CD8-positive, alpha-beta memory T cell (primary cell): ENCODE measurements at regions not wholly inside any gene's neighbourhood (a gene's known extent, or its start where the extent isn't known, plus 50 kb on each side); places are given as distances from the start of the nearest gene placed in this dataset.
"Not testable (repeated sequence)": the region's sequence is repeated elsewhere in the genome, so short reads cannot be mapped to it uniquely, and the experiment has no call there.

Source experiments
- CTCF ChIA-PET: fragments of 350-600 bp; sonication (Branson Sonifier 250); formaldehyde crosslinking; loops from one replicate; lab custom pipeline; 2021; ENCODE audit warnings: antibody characterized with exemption; lab: Charles Lee
- POLR2A ChIA-PET: fragments of 350-600 bp; sonication (Branson Sonifier 250); formaldehyde crosslinking; loops from one replicate; lab custom pipeline; 2021; ENCODE audit warnings: antibody characterized with exemption; lab: Charles Lee
- DNase-seq, 5 donors: peaks; one replicate each; pipeline versions ENCODE4 v3.0.0 to v3.0.0-alpha.2; 2020 to 2022; ENCODE audit warnings: mixed read lengths in 1 of 5
- H3K27ac ChIP-seq: one replicate; pipeline ENCODE4 v1.7.0; 2013; ENCODE audit warnings: low read depth, mild to moderate bottlenecking, low read length, moderate library complexity
- H3K27me3 ChIP-seq: 2 replicates; pipeline ENCODE4 v1.7.0; 2013; ENCODE audit warnings: low read length, mild to moderate bottlenecking; ENCODE audit not compliant: insufficient read depth, poor library complexity, severe bottlenecking
- H3K36me3 ChIP-seq: 2 replicates; pipeline ENCODE4 v1.7.0; 2013; ENCODE audit warnings: mild to moderate bottlenecking, low read length, moderate library complexity; ENCODE audit not compliant: insufficient read depth
- H3K4me1 ChIP-seq: 2 replicates; pipeline ENCODE4 v1.7.0; 2013; ENCODE audit warnings: mild to moderate bottlenecking, low read length, moderate library complexity; ENCODE audit not compliant: insufficient read depth
- H3K4me3 ChIP-seq: 2 replicates; pipeline ENCODE4 v1.7.0; 2013; ENCODE audit warnings: mild to moderate bottlenecking, low read length
- H3K9me3 ChIP-seq: 2 replicates; pipeline ENCODE4 v1.7.0; 2013; ENCODE audit warnings: mild to moderate bottlenecking, low read length
- H3K27ac Mint-ChIP-seq, 8 donors: one replicate each; pipeline ENCODE4 v1.8.0; 2020 to 2021; ENCODE audit warnings: mixed read lengths in 8 of 8, mild to moderate bottlenecking in 6 of 8, inconsistent platforms in 3 of 8, moderate library complexity in 3 of 8
- H3K27me3 Mint-ChIP-seq, 2 donors: one replicate each; pipeline ENCODE4 v1.8.0; 2020 to 2021; ENCODE audit warnings: mixed read lengths in 2 of 2, mild to moderate bottlenecking in 1 of 2, moderate library complexity in 1 of 2
- H3K36me3 Mint-ChIP-seq, 3 donors: one replicate each; pipeline ENCODE4 v1.8.0; 2020 to 2021; ENCODE audit warnings: mixed read lengths in 3 of 3, inconsistent platforms in 1 of 3, mild to moderate bottlenecking in 1 of 3
- H3K4me1 Mint-ChIP-seq, 3 donors: one replicate each; pipeline ENCODE4 v1.8.0; 2020 to 2021; ENCODE audit warnings: mixed read lengths in 3 of 3, inconsistent platforms in 1 of 3, mild to moderate bottlenecking in 1 of 3
- H3K4me3 Mint-ChIP-seq, 7 donors: one replicate each; pipeline ENCODE4 v1.8.0; 2020 to 2021; ENCODE audit warnings: mixed read lengths in 7 of 7, mild to moderate bottlenecking in 6 of 7, moderate library complexity in 4 of 7, inconsistent platforms in 2 of 7
- H3K9me3 Mint-ChIP-seq, 5 donors: one replicate each; pipeline ENCODE4 v1.8.0; 2020 to 2022; ENCODE audit warnings: mixed read lengths in 5 of 5, mild to moderate bottlenecking in 3 of 5, moderate library complexity in 2 of 5, inconsistent platforms in 1 of 5

DNA sequence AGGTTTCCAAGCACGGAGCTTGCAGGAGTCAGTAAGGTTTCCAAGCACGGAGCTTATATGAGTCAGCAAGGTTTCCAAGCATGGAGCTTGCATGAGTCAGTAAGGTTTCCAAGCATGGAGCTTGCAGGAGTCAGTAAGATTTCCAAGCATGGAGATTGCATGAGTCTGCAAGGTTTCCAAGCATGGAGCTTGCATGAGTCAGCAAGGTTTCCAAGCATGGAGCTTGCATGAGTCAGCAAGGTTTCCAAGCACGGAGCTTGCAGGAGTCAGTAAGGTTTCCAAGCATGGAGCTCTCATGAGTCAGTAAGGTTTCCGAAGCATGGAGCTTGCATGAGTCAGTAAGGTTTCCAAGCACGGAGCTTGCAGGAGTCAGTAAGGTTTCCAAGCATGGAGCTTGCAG, 153.7 kb upstream of the TMEM132C start:
- CTCF ChIA-PET, H3K4me1 Mint-ChIP-seq, H3K4me1 ChIP-seq, H3K27me3 Mint-ChIP-seq, H3K27me3 ChIP-seq, H3K9me3 Mint-ChIP-seq, H3K4me3 ChIP-seq, DNase-seq, H3K36me3 Mint-ChIP-seq, H3K4me3 Mint-ChIP-seq, H3K27ac Mint-ChIP-seq, H3K27ac ChIP-seq, H3K9me3 ChIP-seq, H3K36me3 ChIP-seq, POLR2A ChIA-PET: not testable (repeated sequence)

DNA sequence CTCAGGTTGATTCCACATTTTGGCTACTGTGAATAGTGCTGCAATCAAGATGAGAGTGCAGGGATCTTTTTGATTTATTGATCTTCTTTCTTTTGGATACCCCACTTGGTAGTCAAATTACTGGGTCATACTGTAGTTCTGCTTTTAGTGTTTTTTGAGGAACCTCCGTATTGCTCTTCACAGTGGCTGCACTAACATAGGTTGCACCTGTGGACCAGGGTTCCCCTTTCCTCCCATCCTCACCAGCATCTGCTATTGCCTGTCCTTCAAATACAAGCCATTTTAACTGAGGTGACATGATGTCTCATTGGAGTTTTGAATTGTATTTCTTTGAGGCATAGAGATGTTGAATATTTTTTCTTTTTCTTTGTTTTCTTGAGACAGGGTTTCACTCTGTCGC, 152.5 kb upstream of the TMEM132C start:
- Histone ChIP-seq H3K9me3 (peaks cover 2% of the 10 kb centered on the region), H3K27me3 (no peaks in the 10 kb centered on the region), H3K4me3 (no peak overlapping the region), H3K36me3 (no peaks in the 10 kb centered on the region), H3K4me1 (no peaks in the 10 kb centered on the region), H3K27ac (no peak overlapping the region)
- Mint-ChIP-seq H3K4me3 (no peak overlapping the region), H3K4me1 (no peaks in the 10 kb centered on the region), H3K27ac (no peak overlapping the region), H3K27me3 (peaks cover 0 to 2% of the 10 kb centered on the region in 2 donors), H3K9me3 (peaks cover 3 to 7% (median 5%) of the 10 kb centered on the region in 5 donors), H3K36me3 (peaks cover 0 to 1% (median 0%) of the 10 kb centered on the region in 3 donors)
- no peak for DNase-seq
- ChIA-PET POLR2A (no interaction called here), CTCF (no interaction called here)

DNA sequence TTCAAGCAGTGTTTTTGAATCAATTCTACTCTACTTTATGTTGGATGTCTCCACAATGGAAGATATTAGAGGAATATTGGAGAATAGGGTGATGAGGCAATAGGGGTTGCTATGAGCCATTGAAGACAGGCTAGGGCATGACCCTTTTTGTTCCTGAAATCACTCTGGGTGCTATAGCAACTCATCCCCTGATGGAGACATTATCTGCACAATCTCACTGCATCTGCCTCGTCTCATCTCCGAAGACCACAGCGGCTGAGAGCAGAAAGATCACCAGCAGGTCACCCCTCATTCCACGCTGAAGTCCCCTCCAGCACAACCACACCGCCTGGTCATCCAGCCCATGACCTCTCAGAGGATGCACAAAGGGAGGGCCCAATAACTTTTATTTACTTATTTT, 150.4 kb upstream of the TMEM132C start:
- POLR2A ChIA-PET = no interaction called here
- H3K27ac ChIP-seq = no peak overlapping the region
- H3K4me1 Mint-ChIP-seq = no peaks in the 10 kb centered on the region
- no peak overlapping the region for H3K27ac Mint-ChIP-seq
- H3K36me3 Mint-ChIP-seq = peaks cover 0 to 1% (median 0%) of the 10 kb centered on the region in 3 donors
- H3K9me3 ChIP-seq = peaks cover 5% of the 10 kb centered on the region
- H3K27me3 Mint-ChIP-seq = no peaks in the 10 kb centered on the region
- H3K4me3 ChIP-seq = no peak overlapping the region
- no peaks in the 10 kb centered on the region for H3K27me3 ChIP-seq
- H3K4me3 Mint-ChIP-seq = no peak overlapping the region
- DNase-seq = no peak
- H3K4me1 ChIP-seq = no peaks in the 10 kb centered on the region
- H3K9me3 Mint-ChIP-seq = peaks cover 3 to 7% (median 5%) of the 10 kb centered on the region in 5 donors
- no peaks in the 10 kb centered on the region for H3K36me3 ChIP-seq
- CTCF ChIA-PET = no interaction called here

DNA sequence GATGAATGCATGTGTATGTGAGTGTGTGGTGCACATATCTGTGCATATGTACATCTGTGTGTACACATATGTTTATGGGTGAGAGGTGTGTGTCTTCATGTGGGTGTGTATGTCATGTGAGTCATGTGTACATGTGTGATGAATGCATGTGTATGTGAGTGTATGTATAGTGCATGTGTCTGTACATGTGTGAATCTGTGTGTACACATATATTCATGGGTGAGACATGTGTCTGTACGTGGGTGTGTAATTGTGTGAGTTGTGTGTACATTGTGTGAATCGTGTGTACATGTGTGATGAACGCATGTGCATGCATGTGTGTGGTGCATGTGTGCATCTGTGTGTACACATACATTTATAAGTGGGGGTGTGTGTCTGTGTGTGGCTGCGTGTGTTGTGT, 146.9 kb upstream of the TMEM132C start:
- Histone ChIP-seq H3K9me3 (peaks cover 5% of the 10 kb centered on the region), H3K36me3 (no peaks in the 10 kb centered on the region), H3K4me3 (no peak overlapping the region), H3K4me1 (no peaks in the 10 kb centered on the region), H3K27me3 (no peaks in the 10 kb centered on the region), H3K27ac (no peak overlapping the region)
- no peak for DNase-seq
- peaks cover 5 to 11% (median 8%) of the 10 kb centered on the region in 5 donors for H3K9me3 Mint-ChIP-seq
- ChIA-PET CTCF (no interaction called here), POLR2A (no interaction called here)
- no peaks in the 10 kb centered on the region for H3K4me1 Mint-ChIP-seq
- H3K27ac Mint-ChIP-seq = no peak overlapping the region
- no peaks in the 10 kb centered on the region for H3K36me3 Mint-ChIP-seq
- H3K27me3 Mint-ChIP-seq = no peaks in the 10 kb centered on the region
- H3K4me3 Mint-ChIP-seq = no peak overlapping the region

DNA sequence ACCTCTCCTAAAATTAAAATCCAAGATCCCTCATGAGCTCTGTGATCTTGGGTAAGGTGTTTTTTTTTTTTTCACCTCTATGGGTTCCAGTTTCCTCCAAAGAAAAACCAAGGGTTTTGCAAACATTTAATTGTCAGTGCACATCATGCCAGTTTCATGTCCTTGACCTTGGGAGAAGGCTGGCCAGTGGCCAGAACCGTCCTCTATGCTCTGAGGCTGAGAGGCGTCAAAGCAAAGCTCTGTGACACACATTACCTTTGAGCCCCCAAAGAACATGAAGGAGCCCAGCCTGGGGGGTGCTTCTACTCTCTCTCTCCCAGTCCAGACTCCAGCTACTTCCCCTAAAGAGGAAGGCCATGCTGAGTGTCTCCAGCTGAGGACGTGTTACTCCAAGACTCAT, 145.5 kb upstream of the TMEM132C start:
- DNase-seq = no peak
- Mint-ChIP-seq H3K27me3 (no peaks in the 10 kb centered on the region), H3K4me1 (no peaks in the 10 kb centered on the region), H3K4me3 (no peak overlapping the region), H3K9me3 (peaks cover 3 to 7% (median 5%) of the 10 kb centered on the region in 5 donors), H3K36me3 (no peaks in the 10 kb centered on the region), H3K27ac (no peak overlapping the region)
- no peaks in the 10 kb centered on the region for H3K4me1 ChIP-seq
- no peak overlapping the region for H3K4me3 ChIP-seq
- CTCF ChIA-PET = no interaction called here
- POLR2A ChIA-PET = no interaction called here
- H3K27ac ChIP-seq = no peak overlapping the region
- H3K9me3 ChIP-seq = peaks cover 5% of the 10 kb centered on the region
- H3K27me3 ChIP-seq = no peaks in the 10 kb centered on the region
- H3K36me3 ChIP-seq = no peaks in the 10 kb centered on the region

DNA sequence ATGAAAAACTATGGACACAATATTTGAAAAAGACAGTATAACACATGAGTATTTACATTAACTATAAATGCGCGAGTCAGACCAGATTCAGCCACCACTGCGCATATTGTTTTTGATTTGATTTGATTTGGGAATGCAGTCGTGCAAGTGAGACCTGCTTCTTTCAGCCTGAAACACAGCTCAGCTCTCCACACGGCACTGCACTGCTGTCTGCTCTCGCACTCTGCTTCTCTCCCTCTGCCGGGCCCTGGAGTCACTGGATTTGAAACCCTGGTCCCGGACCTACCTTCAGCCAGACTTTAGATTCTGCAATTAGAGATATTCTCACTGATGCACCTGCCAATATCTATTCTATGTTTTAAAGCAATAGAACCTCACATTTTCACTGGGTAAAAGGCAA, 143.9 kb upstream of the TMEM132C start:
- Histone ChIP-seq H3K9me3 (peaks cover 5% of the 10 kb centered on the region), H3K4me3 (no peak overlapping the region), H3K27me3 (no peaks in the 10 kb centered on the region), H3K27ac (no peak overlapping the region), H3K4me1 (no peaks in the 10 kb centered on the region), H3K36me3 (no peaks in the 10 kb centered on the region)
- H3K4me1 Mint-ChIP-seq = no peaks in the 10 kb centered on the region
- H3K36me3 Mint-ChIP-seq = no peaks in the 10 kb centered on the region
- CTCF ChIA-PET = no interaction called here
- DNase-seq = no peak
- H3K27me3 Mint-ChIP-seq = no peaks in the 10 kb centered on the region
- POLR2A ChIA-PET = no interaction called here
- no peak overlapping the region for H3K4me3 Mint-ChIP-seq
- H3K9me3 Mint-ChIP-seq = peaks cover 0 to 7% (median 3%) of the 10 kb centered on the region in 5 donors
- no peak overlapping the region for H3K27ac Mint-ChIP-seq

DNA sequence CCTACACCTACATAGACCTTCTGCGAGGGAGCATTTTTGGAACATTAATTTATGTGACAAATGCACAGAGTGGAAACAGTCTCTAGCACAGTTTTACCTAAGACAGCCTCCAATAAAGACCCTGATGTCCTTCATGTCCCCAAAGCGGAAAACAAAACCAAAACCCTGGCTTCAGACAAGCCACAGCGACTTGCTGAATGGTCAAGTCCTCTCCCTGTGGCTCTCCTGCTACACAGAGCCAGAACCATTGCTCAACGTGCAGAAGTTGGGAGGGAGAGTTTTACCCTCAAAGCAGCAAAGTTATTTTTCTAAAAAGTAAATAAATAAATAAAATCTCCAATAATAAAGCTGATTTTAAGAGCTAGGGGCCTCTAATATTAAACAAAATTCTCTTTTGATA, 135.0 kb upstream of the TMEM132C start:
- H3K4me3 ChIP-seq = no peak overlapping the region
- ChIA-PET POLR2A (no interaction called here), CTCF (no interaction called here)
- Mint-ChIP-seq H3K27ac (no peak overlapping the region), H3K4me1 (no peaks in the 10 kb centered on the region), H3K27me3 (peaks cover 0 to 2% of the 10 kb centered on the region in 2 donors), H3K4me3 (no peak overlapping the region), H3K36me3 (no peaks in the 10 kb centered on the region), H3K9me3 (peaks cover 0 to 7% (median 0%) of the 10 kb centered on the region in 5 donors)
- DNase-seq = no peak
- no peaks in the 10 kb centered on the region for H3K36me3 ChIP-seq
- H3K27me3 ChIP-seq = no peaks in the 10 kb centered on the region
- H3K27ac ChIP-seq = no peak overlapping the region
- H3K4me1 ChIP-seq = no peaks in the 10 kb centered on the region
- H3K9me3 ChIP-seq = no peaks in the 10 kb centered on the region

DNA sequence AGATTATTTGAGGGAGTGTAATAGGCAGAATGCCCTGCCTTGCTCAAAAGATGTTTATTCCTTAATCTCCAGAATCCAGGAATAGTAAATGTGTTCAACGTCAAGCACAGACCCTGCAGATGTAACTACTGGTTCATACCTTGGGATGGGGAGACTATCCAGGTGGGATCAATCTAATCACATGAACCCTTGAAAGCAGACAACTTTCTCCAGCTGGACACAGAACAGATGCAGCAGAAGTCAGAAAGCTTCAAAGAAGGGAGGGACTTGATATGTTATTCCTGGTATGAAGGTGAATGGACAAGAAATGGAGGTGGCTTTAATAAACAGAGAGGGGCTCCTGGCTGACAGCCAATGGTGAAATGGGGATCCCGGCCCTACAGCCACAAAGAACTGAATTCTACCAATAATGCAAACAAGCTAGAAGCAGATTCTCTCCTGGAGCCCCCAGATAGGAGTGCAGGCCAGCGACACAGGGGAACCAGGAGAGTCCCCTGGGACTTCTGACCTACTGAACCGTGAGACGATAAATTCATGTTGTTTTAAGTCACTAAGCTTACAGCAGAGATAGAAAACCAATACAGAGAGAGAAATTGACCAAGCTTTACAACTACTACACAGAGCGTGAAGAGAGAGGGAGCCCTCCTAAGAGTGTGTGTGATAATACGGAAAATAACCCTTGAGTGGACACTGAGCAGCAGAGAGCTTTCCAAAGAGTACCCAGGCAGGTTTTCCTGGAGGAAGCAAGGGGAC, 133.5 kb upstream of the TMEM132C start:
- Mint-ChIP-seq H3K27me3 (peaks cover 0 to under 1% of the 10 kb centered on the region in 2 donors), H3K4me1 (no peaks in the 10 kb centered on the region), H3K27ac (no peak overlapping the region), H3K9me3 (peaks cover 0 to 7% (median 3%) of the 10 kb centered on the region in 5 donors), H3K4me3 (no peak overlapping the region), H3K36me3 (no peaks in the 10 kb centered on the region)
- no peak overlapping the region for H3K27ac ChIP-seq
- POLR2A ChIA-PET = no interaction called here
- no peak for DNase-seq
- H3K36me3 ChIP-seq = no peaks in the 10 kb centered on the region
- no peaks in the 10 kb centered on the region for H3K4me1 ChIP-seq
- no peaks in the 10 kb centered on the region for H3K9me3 ChIP-seq
- CTCF ChIA-PET = no interaction called here
- H3K4me3 ChIP-seq = no peak overlapping the region
- H3K27me3 ChIP-seq = no peaks in the 10 kb centered on the region
